ENCODE measurements at regions not wholly inside any gene's neighbourhood (a gene's known extent, or its start where the extent isn't known, plus 50 kb on each side); places are given as distances from the start of the nearest gene placed in this dataset.

DNA sequence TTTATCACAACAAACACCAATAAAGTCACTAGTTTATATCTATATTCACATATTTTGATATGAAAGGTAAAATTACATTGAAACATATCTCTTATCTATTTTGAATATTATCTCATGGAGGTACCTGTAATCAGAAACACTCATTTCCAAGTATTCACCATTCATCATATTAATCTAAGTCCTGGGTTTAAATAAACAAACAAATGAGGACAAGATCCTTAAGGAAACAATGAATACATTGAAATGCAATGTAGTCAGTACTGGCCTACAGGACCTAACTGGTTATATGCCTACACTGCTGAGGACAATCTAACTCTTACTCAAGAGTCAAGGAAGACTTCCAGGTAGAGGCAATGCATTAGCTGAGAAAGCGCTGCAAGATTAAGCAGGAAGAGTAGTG is 1411.9 kb upstream of the RAG2 start:
- Histone ChIP-seq H3K36me3 (ENCODE audit: insufficient read depth, low read length) (no peaks in the 10 kb centered on the region), H3K9me2 (ENCODE audit: insufficient read depth, low read length) (no peaks in the 10 kb centered on the region), H3K27ac (ENCODE audit: low read depth, low read length, poor library complexity, severe bottlenecking) (no peak overlapping the region), H2AFZ (ENCODE audit: low read length) (no peak overlapping the region), H3K9me3 (ENCODE audit: low read length) (no peaks in the 10 kb centered on the region), H3K4me1 (ENCODE audit: insufficient read depth, low read length, poor library complexity, severe bottlenecking) (no peaks in the 10 kb centered on the region), H3K4me2 (ENCODE audit: low read length) (no peak overlapping the region), H3K79me2 (ENCODE audit: insufficient read depth, low read depth, low read length) (no peaks in the 10 kb centered on the region), H3K4me3 (ENCODE audit: low read depth, low read length, poor library complexity, severe bottlenecking) (no peak overlapping the region), H4K20me1 (ENCODE audit: insufficient read depth, low read length) (no peaks in the 10 kb centered on the region)
- ChIA-PET CTCF (ENCODE audit: unreplicated experiment) (no interaction called here), POLR2A (no interaction called here)
- intact Hi-C loops (cut with micrococcal nuclease; ENCODE audit: unreplicated experiment) = no loop called here
- no peak for TF ChIP-seq EZH2phosphoT487 (IDR thresholded peaks at IDR 0.05; ENCODE audit: borderline replicate concordance, low read depth, low read length)
- TF ChIP-seq, protein P1, sequence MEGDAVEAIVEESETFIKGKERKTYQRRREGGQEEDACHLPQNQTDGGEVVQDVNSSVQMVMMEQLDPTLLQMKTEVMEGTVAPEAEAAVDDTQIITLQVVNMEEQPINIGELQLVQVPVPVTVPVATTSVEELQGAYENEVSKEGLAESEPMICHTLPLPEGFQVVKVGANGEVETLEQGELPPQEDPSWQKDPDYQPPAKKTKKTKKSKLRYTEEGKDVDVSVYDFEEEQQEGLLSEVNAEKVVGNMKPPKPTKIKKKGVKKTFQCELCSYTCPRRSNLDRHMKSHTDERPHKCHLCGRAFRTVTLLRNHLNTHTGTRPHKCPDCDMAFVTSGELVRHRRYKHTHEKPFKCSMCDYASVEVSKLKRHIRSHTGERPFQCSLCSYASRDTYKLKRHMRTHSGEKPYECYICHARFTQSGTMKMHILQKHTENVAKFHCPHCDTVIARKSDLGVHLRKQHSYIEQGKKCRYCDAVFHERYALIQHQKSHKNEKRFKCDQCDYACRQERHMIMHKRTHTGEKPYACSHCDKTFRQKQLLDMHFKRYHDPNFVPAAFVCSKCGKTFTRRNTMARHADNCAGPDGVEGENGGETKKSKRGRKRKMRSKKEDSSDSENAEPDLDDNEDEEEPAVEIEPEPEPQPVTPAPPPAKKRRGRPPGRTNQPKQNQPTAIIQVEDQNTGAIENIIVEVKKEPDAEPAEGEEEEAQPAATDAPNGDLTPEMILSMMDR (conservative IDR thresholded peaks at IDR 0.05; ENCODE audit: low read length) = no peak
- DNase-seq (ENCODE audit: low spot score) = no peak
- BruUV-seq (replicated peaks) = no TSS peak

DNA sequence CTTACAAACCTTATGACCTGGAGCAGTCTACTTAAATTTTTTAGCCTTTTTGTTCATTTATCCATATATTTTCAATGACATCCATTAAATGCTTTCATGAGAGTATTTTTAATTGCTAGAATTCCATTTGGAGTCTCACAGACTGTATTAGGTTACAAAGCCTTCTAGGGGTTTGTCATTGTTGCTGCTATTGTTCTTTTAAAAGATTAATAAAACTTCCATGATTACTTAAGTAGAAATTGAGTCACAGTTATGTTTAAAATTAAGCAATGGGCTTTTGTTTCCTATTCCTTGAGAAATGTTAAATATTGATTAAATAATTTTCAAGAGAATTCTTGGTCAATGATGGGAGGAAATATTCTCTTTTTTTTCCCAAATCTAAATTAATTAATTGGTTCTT is 1408.4 kb upstream of the RAG2 start:
- intact Hi-C loops (cut with micrococcal nuclease; ENCODE audit: unreplicated experiment) = no loop called here
- H3K9me2 ChIP-seq (ENCODE audit: insufficient read depth, low read length) = no peaks in the 10 kb centered on the region
- no peaks in the 10 kb centered on the region for H3K9me3 ChIP-seq (ENCODE audit: low read length)

DNA sequence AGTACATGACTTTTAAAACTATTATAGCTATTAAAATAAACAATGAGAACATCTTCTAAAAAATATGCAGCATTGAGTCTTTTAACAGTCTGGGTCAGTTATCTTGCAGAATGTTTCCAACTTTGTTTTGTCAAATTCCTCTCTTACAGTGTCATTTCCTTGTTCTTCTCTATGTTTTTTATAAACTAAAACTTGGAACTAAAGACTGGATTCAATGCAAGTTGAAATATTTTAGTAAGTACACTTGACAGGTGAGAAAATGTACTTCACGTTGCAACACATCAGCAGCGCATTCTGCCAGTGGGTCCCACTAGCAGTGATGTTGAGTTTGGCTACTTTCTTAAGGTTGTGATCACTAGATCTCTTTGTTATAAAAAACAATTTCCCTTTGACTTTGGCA is 1407.6 kb upstream of the RAG2 start:
- H3K9me3 ChIP-seq (ENCODE audit: low read length) = 0 out of 2 replicates have a peak, but pooled peaks cover 4% of the 10 kb centered on the region
- H4K20me1 ChIP-seq (ENCODE audit: insufficient read depth, low read length) = no peaks in the 10 kb centered on the region
- no peak overlapping the region for H3K27ac ChIP-seq (ENCODE audit: low read depth, low read length, poor library complexity, severe bottlenecking)
- no peaks in the 10 kb centered on the region for H3K9me2 ChIP-seq (ENCODE audit: insufficient read depth, low read length)
- no peaks in the 10 kb centered on the region for H3K36me3 ChIP-seq (ENCODE audit: insufficient read depth, low read length)
- H3K4me2 ChIP-seq (ENCODE audit: low read length) = no peak overlapping the region
- H3K79me2 ChIP-seq (ENCODE audit: insufficient read depth, low read depth, low read length) = no peaks in the 10 kb centered on the region
- no peak overlapping the region for H2AFZ ChIP-seq (ENCODE audit: low read length)
- no peak overlapping the region for H3K4me3 ChIP-seq (ENCODE audit: low read depth, low read length, poor library complexity, severe bottlenecking)
- no peaks in the 10 kb centered on the region for H3K4me1 ChIP-seq (ENCODE audit: insufficient read depth, low read length, poor library complexity, severe bottlenecking)
- intact Hi-C loops (cut with micrococcal nuclease; ENCODE audit: unreplicated experiment) = no loop called here
- DNase-seq (ENCODE audit: low spot score) = no peak
- no peak for TF ChIP-seq EZH2phosphoT487 (IDR thresholded peaks at IDR 0.05; ENCODE audit: borderline replicate concordance, low read depth, low read length)
- TF ChIP-seq, protein P1 (conservative IDR thresholded peaks at IDR 0.05; ENCODE audit: low read length) = no peak
- BruUV-seq (replicated peaks) = no TSS peak
- POLR2A ChIA-PET = no interaction called here
- CTCF ChIA-PET (ENCODE audit: unreplicated experiment) = no interaction called here

More for the DNA sequence above, 1408.4 kb upstream of the RAG2 start:
- no peaks in the 10 kb centered on the region for H3K36me3 ChIP-seq (ENCODE audit: insufficient read depth, low read length)
- no peak overlapping the region for H3K4me3 ChIP-seq (ENCODE audit: low read depth, low read length, poor library complexity, severe bottlenecking)
- no peaks in the 10 kb centered on the region for H4K20me1 ChIP-seq (ENCODE audit: insufficient read depth, low read length)
- BruUV-seq (replicated peaks) = no TSS peak
- CTCF ChIA-PET (ENCODE audit: unreplicated experiment) = no interaction called here
- no peaks in the 10 kb centered on the region for H3K79me2 ChIP-seq (ENCODE audit: insufficient read depth, low read depth, low read length)
- H3K4me1 ChIP-seq (ENCODE audit: insufficient read depth, low read length, poor library complexity, severe bottlenecking) = no peaks in the 10 kb centered on the region
- no peak overlapping the region for H3K4me2 ChIP-seq (ENCODE audit: low read length)
- no peak overlapping the region for H3K27ac ChIP-seq (ENCODE audit: low read depth, low read length, poor library complexity, severe bottlenecking)
- DNase-seq (ENCODE audit: low spot score) = no peak
- H2AFZ ChIP-seq (ENCODE audit: low read length) = no peak overlapping the region
- POLR2A ChIA-PET = no interaction called here
- TF ChIP-seq, protein P1 (conservative IDR thresholded peaks at IDR 0.05; ENCODE audit: low read length) = no peak
- TF ChIP-seq EZH2phosphoT487 (IDR thresholded peaks at IDR 0.05; ENCODE audit: borderline replicate concordance, low read depth, low read length) = no peak

Data from OCI-LY7 (cell line).